ENCODE measurements at regions not wholly inside any gene's neighbourhood (a gene's known extent, or its start where the extent isn't known, plus 50 kb on each side); places are given as distances from the start of the nearest gene placed in this dataset.

DNA sequence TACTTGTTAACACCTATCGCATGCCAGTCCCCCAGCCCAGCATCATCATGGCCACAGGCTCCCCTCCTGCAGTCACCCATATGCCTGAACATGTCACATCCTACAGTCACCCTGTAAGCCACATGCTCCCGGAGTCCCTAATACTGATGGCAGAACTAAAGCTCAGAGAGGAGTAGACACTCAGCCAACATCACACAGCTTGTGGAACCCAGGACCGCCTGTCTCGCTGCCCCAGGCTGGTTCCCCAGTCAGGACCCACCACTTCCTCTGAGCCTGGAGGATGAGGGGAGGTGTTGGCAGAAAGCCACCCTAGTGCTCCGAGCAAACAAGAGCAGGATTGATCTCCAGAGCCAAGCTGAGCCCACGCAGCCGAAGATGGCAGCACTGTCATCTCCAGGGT is 85.0 kb upstream of the MYL10 start:
- TF ChIP-seq, protein P1, sequence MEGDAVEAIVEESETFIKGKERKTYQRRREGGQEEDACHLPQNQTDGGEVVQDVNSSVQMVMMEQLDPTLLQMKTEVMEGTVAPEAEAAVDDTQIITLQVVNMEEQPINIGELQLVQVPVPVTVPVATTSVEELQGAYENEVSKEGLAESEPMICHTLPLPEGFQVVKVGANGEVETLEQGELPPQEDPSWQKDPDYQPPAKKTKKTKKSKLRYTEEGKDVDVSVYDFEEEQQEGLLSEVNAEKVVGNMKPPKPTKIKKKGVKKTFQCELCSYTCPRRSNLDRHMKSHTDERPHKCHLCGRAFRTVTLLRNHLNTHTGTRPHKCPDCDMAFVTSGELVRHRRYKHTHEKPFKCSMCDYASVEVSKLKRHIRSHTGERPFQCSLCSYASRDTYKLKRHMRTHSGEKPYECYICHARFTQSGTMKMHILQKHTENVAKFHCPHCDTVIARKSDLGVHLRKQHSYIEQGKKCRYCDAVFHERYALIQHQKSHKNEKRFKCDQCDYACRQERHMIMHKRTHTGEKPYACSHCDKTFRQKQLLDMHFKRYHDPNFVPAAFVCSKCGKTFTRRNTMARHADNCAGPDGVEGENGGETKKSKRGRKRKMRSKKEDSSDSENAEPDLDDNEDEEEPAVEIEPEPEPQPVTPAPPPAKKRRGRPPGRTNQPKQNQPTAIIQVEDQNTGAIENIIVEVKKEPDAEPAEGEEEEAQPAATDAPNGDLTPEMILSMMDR (IDR thresholded peaks at IDR 0.05): no peak
- TF ChIP-seq EZH2 (IDR thresholded peaks at IDR 0.05; ENCODE audit: borderline replicate concordance, insufficient read depth, low read depth, low read length, poor library complexity, severe bottlenecking): no peak
